ENCODE measurements at regions not wholly inside any gene's neighbourhood (a gene's known extent, or its start where the extent isn't known, plus 50 kb on each side); places are given as distances from the start of the nearest gene placed in this dataset.

- no peak for DNase-seq (ENCODE audit: low spot score, unreplicated experiment)
- TF ChIP-seq CTCF (IDR thresholded peaks at IDR 0.05; ENCODE audit: unreplicated experiment), result no peak
- H3K4me1 Mint-ChIP-seq (ENCODE audit: low read depth), result peaks cover 4% of the 10 kb centered on the region
- H3K9me3 Mint-ChIP-seq (ENCODE audit: low read depth), result no peaks in the 10 kb centered on the region
- no peaks in the 10 kb centered on the region for H3K36me3 Mint-ChIP-seq (ENCODE audit: insufficient read depth)
- H3K4me3 Mint-ChIP-seq (ENCODE audit: low read depth), result no peak overlapping the region
- no peak overlapping the region for H3K27ac Mint-ChIP-seq
- H3K27me3 Mint-ChIP-seq, result peaks cover 15% of the 10 kb centered on the region
These were observed 75.8 kb upstream of the SEC11C start for GRCh38 chr18:59063912-59064311.

- peaks cover 4% of the 10 kb centered on the region for H3K4me1 Mint-ChIP-seq (ENCODE audit: low read depth)
- no peaks in the 10 kb centered on the region for H3K36me3 Mint-ChIP-seq (ENCODE audit: insufficient read depth)
- H3K27ac Mint-ChIP-seq, result peak overlapping the region; percentile 4
- H3K9me3 Mint-ChIP-seq (ENCODE audit: low read depth), result no peaks in the 10 kb centered on the region
- H3K4me3 Mint-ChIP-seq (ENCODE audit: low read depth), result no peak overlapping the region
- no peak for DNase-seq (ENCODE audit: low spot score, unreplicated experiment)
- H3K27me3 Mint-ChIP-seq, result peaks cover 14% of the 10 kb centered on the region
- no peak for TF ChIP-seq CTCF (IDR thresholded peaks at IDR 0.05; ENCODE audit: unreplicated experiment)
These were observed 74.0 kb upstream of the SEC11C start for GRCh38 chr18:59065684-59066083.

- Mint-ChIP-seq H3K27me3 (peaks cover 8% of the 10 kb centered on the region), H3K27ac (no peak overlapping the region), H3K36me3 (ENCODE audit: insufficient read depth) (no peaks in the 10 kb centered on the region), H3K9me3 (ENCODE audit: low read depth) (no peaks in the 10 kb centered on the region), H3K4me1 (ENCODE audit: low read depth) (peaks cover 4% of the 10 kb centered on the region), H3K4me3 (ENCODE audit: low read depth) (no peak overlapping the region)
- TF ChIP-seq CTCF (IDR thresholded peaks at IDR 0.05; ENCODE audit: unreplicated experiment), result peak; percentile 63
- no peak for DNase-seq (ENCODE audit: low spot score, unreplicated experiment)
These were observed 71.8 kb upstream of the SEC11C start for GRCh38 chr18:59067873-59068272.

- H3K9me3 Mint-ChIP-seq (ENCODE audit: low read depth), result no peaks in the 10 kb centered on the region
- no peak for DNase-seq (ENCODE audit: low spot score, unreplicated experiment)
- H3K4me3 Mint-ChIP-seq (ENCODE audit: low read depth), result no peak overlapping the region
- H3K27me3 Mint-ChIP-seq, result peaks cover 5% of the 10 kb centered on the region
- no peak for TF ChIP-seq CTCF (IDR thresholded peaks at IDR 0.05; ENCODE audit: unreplicated experiment)
- H3K27ac Mint-ChIP-seq, result no peak overlapping the region
- H3K36me3 Mint-ChIP-seq (ENCODE audit: insufficient read depth), result no peaks in the 10 kb centered on the region
- H3K4me1 Mint-ChIP-seq (ENCODE audit: low read depth), result peaks cover 2% of the 10 kb centered on the region
These were observed 71.2 kb upstream of the SEC11C start for GRCh38 chr18:59068276-59069071.

GRCh38 chr18:59070181-59070912, 69.3 kb upstream of the SEC11C start:
- Mint-ChIP-seq H3K27ac (no peak overlapping the region), H3K4me3 (ENCODE audit: low read depth) (no peak overlapping the region), H3K36me3 (ENCODE audit: insufficient read depth) (no peaks in the 10 kb centered on the region), H3K27me3 (peaks cover 4% of the 10 kb centered on the region), H3K9me3 (ENCODE audit: low read depth) (no peaks in the 10 kb centered on the region), H3K4me1 (ENCODE audit: low read depth) (peaks cover 2% of the 10 kb centered on the region)
- DNase-seq (ENCODE audit: low spot score, unreplicated experiment), result peak; percentile 83
- TF ChIP-seq CTCF (IDR thresholded peaks at IDR 0.05; ENCODE audit: unreplicated experiment), result peak; percentile 91
